ENCODE measurements at regions not wholly inside any gene's neighbourhood (a gene's known extent, or its start where the extent isn't known, plus 50 kb on each side); places are given as distances from the start of the nearest gene placed in this dataset.

- TF ChIP-seq, protein P1, sequence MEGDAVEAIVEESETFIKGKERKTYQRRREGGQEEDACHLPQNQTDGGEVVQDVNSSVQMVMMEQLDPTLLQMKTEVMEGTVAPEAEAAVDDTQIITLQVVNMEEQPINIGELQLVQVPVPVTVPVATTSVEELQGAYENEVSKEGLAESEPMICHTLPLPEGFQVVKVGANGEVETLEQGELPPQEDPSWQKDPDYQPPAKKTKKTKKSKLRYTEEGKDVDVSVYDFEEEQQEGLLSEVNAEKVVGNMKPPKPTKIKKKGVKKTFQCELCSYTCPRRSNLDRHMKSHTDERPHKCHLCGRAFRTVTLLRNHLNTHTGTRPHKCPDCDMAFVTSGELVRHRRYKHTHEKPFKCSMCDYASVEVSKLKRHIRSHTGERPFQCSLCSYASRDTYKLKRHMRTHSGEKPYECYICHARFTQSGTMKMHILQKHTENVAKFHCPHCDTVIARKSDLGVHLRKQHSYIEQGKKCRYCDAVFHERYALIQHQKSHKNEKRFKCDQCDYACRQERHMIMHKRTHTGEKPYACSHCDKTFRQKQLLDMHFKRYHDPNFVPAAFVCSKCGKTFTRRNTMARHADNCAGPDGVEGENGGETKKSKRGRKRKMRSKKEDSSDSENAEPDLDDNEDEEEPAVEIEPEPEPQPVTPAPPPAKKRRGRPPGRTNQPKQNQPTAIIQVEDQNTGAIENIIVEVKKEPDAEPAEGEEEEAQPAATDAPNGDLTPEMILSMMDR (optimal IDR thresholded peaks at IDR 0.05 in 1 of 3, IDR thresholded peaks at IDR 0.05 in 1 of 3, conservative IDR thresholded peaks at IDR 0.05 in 1 of 3; ENCODE audit: extremely low read depth in 1 of 3, insufficient read depth in 2 of 3, low read length in 3 of 3): no peak
- TF ChIP-seq EZH2 (IDR thresholded peaks at IDR 0.05; ENCODE audit: low read length): no peak
Measured at GRCh38 chr3:26350853-26351252, 271.7 kb upstream of the LRRC3B start.

All from keratinocyte (primary cell).